ENCODE measurements at regions not wholly inside any gene's neighbourhood (a gene's known extent, or its start where the extent isn't known, plus 50 kb on each side); places are given as distances from the start of the nearest gene placed in this dataset.
"Not testable (repeated sequence)": the region's sequence is repeated elsewhere in the genome, so short reads cannot be mapped to it uniquely, and the experiment has no call there.

GRCh38 chr16:13638218-13638617, 281.7 kb upstream of the ERCC4 start:
- in situ Hi-C loops (cut with MboI; ENCODE audit: low pct_unique_long_range_greater_than_20kb, low sequenced_read_pairs) = no loop called here
- DNase-seq = no peak

GRCh38 chr16:13643412-13643811, 276.5 kb upstream of the ERCC4 start:
- no peak for DNase-seq
- in situ Hi-C loops (cut with MboI; ENCODE audit: low pct_unique_long_range_greater_than_20kb, low sequenced_read_pairs) = no loop called here

GRCh38 chr16:13645601-13646245, 274.2 kb upstream of the ERCC4 start:
- no peak for DNase-seq
- in situ Hi-C loops (cut with MboI; ENCODE audit: low pct_unique_long_range_greater_than_20kb, low sequenced_read_pairs) = no loop called here

GRCh38 chr16:13660807-13661206, 259.1 kb upstream of the ERCC4 start:
- in situ Hi-C loops (cut with MboI; ENCODE audit: low pct_unique_long_range_greater_than_20kb, low sequenced_read_pairs) = no loop called here
- no peak for DNase-seq

GRCh38 chr16:13665876-13666275, 254.1 kb upstream of the ERCC4 start:
- in situ Hi-C loops (cut with MboI; ENCODE audit: low pct_unique_long_range_greater_than_20kb, low sequenced_read_pairs) = no loop called here
- DNase-seq = no peak

GRCh38 chr16:13672196-13672595, 247.8 kb upstream of the ERCC4 start:
- DNase-seq = no peak
- in situ Hi-C loops (cut with MboI; ENCODE audit: low pct_unique_long_range_greater_than_20kb, low sequenced_read_pairs) = no loop called here

GRCh38 chr16:13680021-13680889, 239.7 kb upstream of the ERCC4 start:
- DNase-seq = no peak
- in situ Hi-C loops (cut with MboI; ENCODE audit: low pct_unique_long_range_greater_than_20kb, low sequenced_read_pairs) = no loop called here

- DNase-seq = no peak
- in situ Hi-C loops (cut with MboI; ENCODE audit: low pct_unique_long_range_greater_than_20kb, low sequenced_read_pairs) = no loop called here
These were observed 235.0 kb upstream of the ERCC4 start for GRCh38 chr16:13684819-13685563.

GRCh38 chr16:13696017-13696416, 223.9 kb upstream of the ERCC4 start:
- in situ Hi-C loops (cut with MboI; ENCODE audit: low pct_unique_long_range_greater_than_20kb, low sequenced_read_pairs) = no loop called here
- no peak for DNase-seq

- DNase-seq = no peak
These were observed 222.9 kb upstream of the ERCC4 start for GRCh38 chr16:13697013-13697412.

GRCh38 chr16:13697568-13697967, 222.4 kb upstream of the ERCC4 start:
- in situ Hi-C loops (cut with MboI; ENCODE audit: low pct_unique_long_range_greater_than_20kb, low sequenced_read_pairs) = no loop called here

More at GRCh38 chr16:13697013-13697412, 222.9 kb upstream of the ERCC4 start:
- in situ Hi-C loops (cut with MboI; ENCODE audit: low pct_unique_long_range_greater_than_20kb, low sequenced_read_pairs) = no loop called here

GRCh38 chr16:13702614-13703013, 217.3 kb upstream of the ERCC4 start:
- in situ Hi-C loops (cut with MboI; ENCODE audit: low pct_unique_long_range_greater_than_20kb, low sequenced_read_pairs) = no loop called here
- no peak for DNase-seq

More at GRCh38 chr16:13697568-13697967, 222.4 kb upstream of the ERCC4 start:
- no peak for DNase-seq

- in situ Hi-C loops (cut with MboI; ENCODE audit: low pct_unique_long_range_greater_than_20kb, low sequenced_read_pairs) = no loop called here
- DNase-seq = no peak
These were observed 211.4 kb upstream of the ERCC4 start for GRCh38 chr16:13708347-13709120.

- in situ Hi-C loops (cut with MboI; ENCODE audit: low pct_unique_long_range_greater_than_20kb, low sequenced_read_pairs) = no loop called here
- no peak for DNase-seq
These were observed 201.2 kb upstream of the ERCC4 start for GRCh38 chr16:13718748-13719147.

GRCh38 chr16:13727943-13728342, 192.0 kb upstream of the ERCC4 start:
- no peak for DNase-seq
- in situ Hi-C loops (cut with MboI; ENCODE audit: low pct_unique_long_range_greater_than_20kb, low sequenced_read_pairs) = no loop called here

GRCh38 chr16:13733561-13733960, 186.4 kb upstream of the ERCC4 start:
- no peak for DNase-seq
- in situ Hi-C loops (cut with MboI; ENCODE audit: low pct_unique_long_range_greater_than_20kb, low sequenced_read_pairs) = no loop called here

- DNase-seq; in situ Hi-C loops (cut with MboI; ENCODE audit: low pct_unique_long_range_greater_than_20kb, low sequenced_read_pairs): not testable (repeated sequence)
These were observed 180.2 kb upstream of the ERCC4 start for GRCh38 chr16:13739621-13740373.

- no peak for DNase-seq
- in situ Hi-C loops (cut with MboI; ENCODE audit: low pct_unique_long_range_greater_than_20kb, low sequenced_read_pairs) = no loop called here
These were observed 177.0 kb upstream of the ERCC4 start for GRCh38 chr16:13742928-13743327.
